ENCODE measurements at regions not wholly inside any gene's neighbourhood (a gene's known extent, or its start where the extent isn't known, plus 50 kb on each side); places are given as distances from the start of the nearest gene placed in this dataset.

DNA sequence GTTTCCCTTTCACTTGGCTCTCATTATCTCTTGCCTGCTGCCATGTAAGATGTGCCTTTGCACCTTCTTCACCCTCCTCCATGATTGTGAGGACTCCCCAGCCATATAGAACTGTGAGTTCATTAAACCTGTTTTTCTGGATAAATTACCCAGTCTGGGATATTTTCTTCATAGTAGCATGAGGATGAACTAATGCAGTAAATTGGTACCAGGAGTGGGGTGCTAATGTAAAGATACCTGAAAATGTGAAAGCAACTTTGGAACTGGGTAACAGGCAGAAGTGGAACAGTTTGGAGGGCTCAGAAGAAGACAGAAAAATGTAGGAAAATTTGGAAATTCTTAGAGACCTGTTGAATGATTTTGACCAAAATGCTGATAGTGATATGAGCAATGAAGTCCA lies 487.4 kb downstream of the LMO7 start:
- DNase-seq: no peak
- peaks cover 16 to 26% (median 22%) of the 10 kb centered on the region in 4 donors for H3K9me3 ChIP-seq
- H3K27me3 ChIP-seq: no peaks in the 10 kb centered on the region
- H3K4me3 ChIP-seq: no peak overlapping the region
- no peaks in the 10 kb centered on the region for H3K4me1 ChIP-seq
- no peak for TF ChIP-seq POLR2A (IDR thresholded peaks at IDR 0.05)
- TF ChIP-seq EP300 (IDR thresholded peaks at IDR 0.05): no peak
- no peak for TF ChIP-seq POLR2AphosphoS5 (IDR thresholded peaks at IDR 0.05)
- TF ChIP-seq, protein P1, sequence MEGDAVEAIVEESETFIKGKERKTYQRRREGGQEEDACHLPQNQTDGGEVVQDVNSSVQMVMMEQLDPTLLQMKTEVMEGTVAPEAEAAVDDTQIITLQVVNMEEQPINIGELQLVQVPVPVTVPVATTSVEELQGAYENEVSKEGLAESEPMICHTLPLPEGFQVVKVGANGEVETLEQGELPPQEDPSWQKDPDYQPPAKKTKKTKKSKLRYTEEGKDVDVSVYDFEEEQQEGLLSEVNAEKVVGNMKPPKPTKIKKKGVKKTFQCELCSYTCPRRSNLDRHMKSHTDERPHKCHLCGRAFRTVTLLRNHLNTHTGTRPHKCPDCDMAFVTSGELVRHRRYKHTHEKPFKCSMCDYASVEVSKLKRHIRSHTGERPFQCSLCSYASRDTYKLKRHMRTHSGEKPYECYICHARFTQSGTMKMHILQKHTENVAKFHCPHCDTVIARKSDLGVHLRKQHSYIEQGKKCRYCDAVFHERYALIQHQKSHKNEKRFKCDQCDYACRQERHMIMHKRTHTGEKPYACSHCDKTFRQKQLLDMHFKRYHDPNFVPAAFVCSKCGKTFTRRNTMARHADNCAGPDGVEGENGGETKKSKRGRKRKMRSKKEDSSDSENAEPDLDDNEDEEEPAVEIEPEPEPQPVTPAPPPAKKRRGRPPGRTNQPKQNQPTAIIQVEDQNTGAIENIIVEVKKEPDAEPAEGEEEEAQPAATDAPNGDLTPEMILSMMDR (IDR thresholded peaks at IDR 0.05): no peak
- no peak overlapping the region for H3K27ac ChIP-seq
- H3K36me3 ChIP-seq: no peaks in the 10 kb centered on the region
- ATAC-seq (ENCODE audit: low FRiP score in 2 of 2): no peak

DNA sequence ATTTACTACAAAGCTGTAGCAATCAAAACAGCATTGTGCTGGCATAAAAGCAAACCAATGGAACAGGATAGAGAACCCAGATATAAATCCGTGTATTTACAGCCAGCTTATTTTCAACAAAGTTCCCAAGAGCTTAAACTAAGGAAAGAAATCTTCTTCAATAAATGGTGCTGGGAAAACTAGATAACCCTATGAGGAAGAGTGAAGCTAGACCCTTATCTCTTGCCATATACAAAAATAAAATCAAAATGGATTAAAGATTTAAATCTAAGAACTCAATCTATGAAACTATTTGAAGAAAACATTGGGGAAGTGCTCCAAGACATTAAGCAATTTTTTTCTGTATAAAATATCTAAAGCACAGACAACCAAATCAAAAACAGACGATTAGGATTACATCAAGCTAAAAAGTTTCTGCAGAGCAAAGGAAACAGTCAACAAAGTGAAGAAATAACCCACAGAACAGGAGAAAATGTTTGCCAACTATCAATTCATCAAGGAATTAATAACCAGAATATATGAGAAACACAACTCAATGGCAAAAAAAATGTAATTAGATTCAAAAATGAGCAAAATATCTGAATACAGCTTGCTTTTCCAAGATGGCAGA lies 480.7 kb downstream of the LMO7 start:
- H3K27ac ChIP-seq: no peak overlapping the region

GRCh38 chr13:76106763-76107162 lies 470.6 kb downstream of the LMO7 start:
- TF ChIP-seq EP300 (IDR thresholded peaks at IDR 0.05): no peak
- no peak for TF ChIP-seq POLR2AphosphoS5 (IDR thresholded peaks at IDR 0.05)
- TF ChIP-seq POLR2A (IDR thresholded peaks at IDR 0.05): no peak
- TF ChIP-seq, protein P1 (IDR thresholded peaks at IDR 0.05): no peak
- Histone ChIP-seq H3K27me3 (no peaks in the 10 kb centered on the region), H3K27ac (no peak overlapping the region), H3K4me1 (no peaks in the 10 kb centered on the region), H3K4me3 (no peak overlapping the region), H3K9me3 (no peaks in the 10 kb centered on the region), H3K36me3 (no peaks in the 10 kb centered on the region)
- ATAC-seq (ENCODE audit: low FRiP score in 2 of 2): no peak
- no peak for DNase-seq
- WGBS, 2 donors: 0 to 3% methylated on average over 1 of the region's 1 CpG

More for the DNA sequence above, 480.7 kb downstream of the LMO7 start:
- no peak for DNase-seq
- TF ChIP-seq, protein P1 (IDR thresholded peaks at IDR 0.05): no peak
- TF ChIP-seq POLR2A (IDR thresholded peaks at IDR 0.05) (no peak), POLR2AphosphoS5 (IDR thresholded peaks at IDR 0.05) (no peak), EP300 (IDR thresholded peaks at IDR 0.05) (no peak)
- no peaks in the 10 kb centered on the region for H3K27me3 ChIP-seq
- no peaks in the 10 kb centered on the region for H3K36me3 ChIP-seq
- H3K9me3 ChIP-seq: peaks cover 0 to 6% (median 0%) of the 10 kb centered on the region in 4 donors
- H3K4me3 ChIP-seq: no peak overlapping the region
- 60 to 71% methylated on average over 2 of the region's 2 CpGs for WGBS, 2 donors
- no peak for ATAC-seq (ENCODE audit: low FRiP score in 2 of 2)
- no peaks in the 10 kb centered on the region for H3K4me1 ChIP-seq

GRCh38 chr13:76094645-76095044 lies 458.5 kb downstream of the LMO7 start:
- 88% methylated on average over 3 of the region's 3 CpGs for WGBS, 2 donors
- no peak for DNase-seq
- Histone ChIP-seq H3K9me3 (no peaks in the 10 kb centered on the region), H3K27ac (no peak overlapping the region), H3K27me3 (no peaks in the 10 kb centered on the region), H3K4me3 (no peak overlapping the region), H3K4me1 (no peaks in the 10 kb centered on the region), H3K36me3 (no peaks in the 10 kb centered on the region)
- TF ChIP-seq POLR2A (IDR thresholded peaks at IDR 0.05) (no peak), POLR2AphosphoS5 (IDR thresholded peaks at IDR 0.05) (no peak), EP300 (IDR thresholded peaks at IDR 0.05) (no peak)
- TF ChIP-seq, protein P1 (IDR thresholded peaks at IDR 0.05): no peak
- ATAC-seq (ENCODE audit: low FRiP score in 2 of 2): no peak

GRCh38 chr13:76091076-76091475 lies 454.9 kb downstream of the LMO7 start:
- Histone ChIP-seq H3K4me3 (no peak overlapping the region), H3K27ac (no peak overlapping the region), H3K36me3 (no peaks in the 10 kb centered on the region), H3K4me1 (no peaks in the 10 kb centered on the region), H3K9me3 (peaks cover 0 to 15% (median 9%) of the 10 kb centered on the region in 4 donors), H3K27me3 (no peaks in the 10 kb centered on the region)
- ATAC-seq (ENCODE audit: low FRiP score in 2 of 2) (no peak), DNase-seq (no peak)
- WGBS, 2 donors: 52 to 56% methylated on average over 4 of the region's 4 CpGs
- TF ChIP-seq, protein P1 (IDR thresholded peaks at IDR 0.05): no peak
- no peak for TF ChIP-seq POLR2AphosphoS5 (IDR thresholded peaks at IDR 0.05)
- TF ChIP-seq EP300 (IDR thresholded peaks at IDR 0.05): no peak
- no peak for TF ChIP-seq POLR2A (IDR thresholded peaks at IDR 0.05)

Measured in upper lobe of left lung (tissue), 6 donors.